Neuronal stem cell (in vitro differentiated cells): ENCODE measurements at regions not wholly inside any gene's neighbourhood (a gene's known extent, or its start where the extent isn't known, plus 50 kb on each side); places are given as distances from the start of the nearest gene placed in this dataset.
A peak's percentile ranks its signal among the peaks of the same experiment; 100 is the strongest.

ENCODE experiments used
- DNase-seq: peaks from one replicate; pipeline ENCODE4 v3.0.0-alpha.2; 2013; ENCODE audit warnings: low spot score
- H2AFZ ChIP-seq: one replicate; pipeline ENCODE4 v1.6.1; 2013; ENCODE audit warnings: mild to moderate bottlenecking, low read length, inconsistent platforms
- H2AK5ac ChIP-seq: 2 replicates; pipeline ENCODE4 v1.6.1; 2013; ENCODE audit warnings: low read depth, mild to moderate bottlenecking, inconsistent platforms, low read length, moderate library complexity, mixed read lengths
- H2BK120ac ChIP-seq: 2 replicates; pipeline ENCODE4 v1.6.1; 2013; ENCODE audit warnings: low read depth, mild to moderate bottlenecking, inconsistent platforms, low read length, moderate library complexity, mixed read lengths
- H2BK12ac ChIP-seq: one replicate; pipeline ENCODE4 v1.6.1; 2013; ENCODE audit warnings: low read length, inconsistent platforms
- H2BK15ac ChIP-seq: 2 replicates; pipeline ENCODE4 v1.6.1; 2013; ENCODE audit warnings: mild to moderate bottlenecking, low read length, inconsistent platforms, mixed read lengths
- H2BK5ac ChIP-seq: one replicate; pipeline ENCODE4 v1.6.1; 2013; ENCODE audit warnings: inconsistent platforms, mild to moderate bottlenecking, low read length, moderate library complexity
- H3K14ac ChIP-seq: one replicate; pipeline ENCODE4 v1.6.1; 2013; ENCODE audit warnings: low read length, inconsistent platforms
- H3K18ac ChIP-seq: 2 replicates; pipeline ENCODE4 v1.6.1; 2013; ENCODE audit warnings: low read length, inconsistent platforms
- H3K23ac ChIP-seq: 2 replicates; pipeline ENCODE4 v1.6.1; 2013; ENCODE audit warnings: low read depth, mild to moderate bottlenecking, mixed read lengths, low read length, inconsistent platforms; ENCODE audit not compliant: poor library complexity
- H3K27ac ChIP-seq: replicated peaks from 3 replicates; pipeline ENCODE4 v1.5.1; 2013; ENCODE audit warnings: low read length, inconsistent platforms
- H3K27me3 ChIP-seq, 3 experiments: 2 replicates each; pipeline ENCODE4 v1.6.1; 2013; ENCODE audit warnings: low read length in 3 of 3, mild to moderate bottlenecking in 2 of 3, inconsistent platforms in 1 of 3, low read depth in 1 of 3, mixed read lengths in 1 of 3, moderate library complexity in 1 of 3; ENCODE audit not compliant: control insufficient read depth in 3 of 3, insufficient read depth in 3 of 3
- H3K36me3 ChIP-seq, 2 donors: replicated peaks in 1 of 2; 2 replicates each; pipeline ENCODE4 v1.6.1; 2013; ENCODE audit warnings: low read length in 2 of 2; ENCODE audit not compliant: control insufficient read depth in 2 of 2, insufficient read depth in 2 of 2
- H3K4ac ChIP-seq: 2 replicates; pipeline ENCODE4 v1.6.1; 2013; ENCODE audit warnings: inconsistent platforms, mild to moderate bottlenecking, low read length, moderate library complexity
- H3K4me1 ChIP-seq, 2 donors: 1 replicate in 1 of 2; 2 replicates in 1 of 2; pipeline ENCODE4 v1.6.1; 2013; ENCODE audit warnings: low read length in 2 of 2, low read depth in 1 of 2; ENCODE audit not compliant: control insufficient read depth in 2 of 2, insufficient read depth in 1 of 2
- H3K4me2 ChIP-seq: one replicate; pipeline ENCODE4 v1.6.1; 2013; ENCODE audit warnings: mild to moderate bottlenecking, low read length, inconsistent platforms; ENCODE audit not compliant: insufficient read depth, poor library complexity, severe bottlenecking
- H3K4me3 ChIP-seq, 2 donors: 2 replicates each; pipeline ENCODE4 v1.5.1; 2013; ENCODE audit warnings: low read length in 2 of 2, mild to moderate bottlenecking in 2 of 2, inconsistent platforms in 1 of 2, moderate library complexity in 1 of 2
- H3K79me1 ChIP-seq: one replicate; pipeline ENCODE4 v1.6.1; 2013; ENCODE audit warnings: low read depth, mild to moderate bottlenecking, inconsistent platforms, low read length, moderate library complexity
- H3K9ac ChIP-seq: one replicate; pipeline ENCODE4 v1.6.1; 2013; ENCODE audit warnings: mild to moderate bottlenecking, low read depth, low read length, inconsistent platforms; ENCODE audit not compliant: poor library complexity
- H3K9me3 ChIP-seq, 2 donors: replicated peaks in 1 of 2; 2 replicates each; pipeline versions ENCODE3 to v1.6.1; 2013; ENCODE audit warnings: low read length in 2 of 2, mild to moderate bottlenecking in 2 of 2, inconsistent platforms in 1 of 2, low read depth in 1 of 2, mixed read lengths in 1 of 2, moderate library complexity in 1 of 2; ENCODE audit not compliant: control insufficient read depth in 2 of 2, insufficient read depth in 1 of 2
- H4K8ac ChIP-seq: one replicate; pipeline ENCODE4 v1.6.1; 2013; ENCODE audit warnings: low read depth, mild to moderate bottlenecking, inconsistent platforms, low read length, moderate library complexity
- H4K91ac ChIP-seq: one replicate; pipeline ENCODE4 v1.6.1; 2013; ENCODE audit warnings: low read length, low read depth, mild to moderate bottlenecking, inconsistent platforms; ENCODE audit not compliant: poor library complexity
- WGBS, 2 donors: extraction: QIAGEN DNeasy Blood & Tissue Kit; methylation state at CpG; one replicate each; pipeline ENCODE4 v1.1.7; 2013; ENCODE audit warnings: missing lambda C conversion rate in 2 of 2, mixed read lengths in 1 of 2; ENCODE audit not compliant: insufficient read length in 2 of 2, insufficient replicate concordance in 1 of 2; ENCODE audit errors: extremely low coverage in 2 of 2; 5-methylcytosine and 5-hydroxymethylcytosine counted together

GRCh38 chr12:107309020-107309419 is 215.7 kb upstream of the CRY1 start:
- Histone ChIP-seq H2AFZ (no peak overlapping the region), H2BK12ac (no peak overlapping the region), H3K4me1 (peaks cover 5 to 8% of the 10 kb centered on the region in 2 donors), H2BK5ac (no peak overlapping the region), H4K91ac (no peak overlapping the region), H3K4ac (no peak overlapping the region), H3K4me3 (no peak overlapping the region), H3K18ac (no peak overlapping the region), H3K27me3 (peaks cover 0 to 11% (median 0%) of the 10 kb centered on the region in 3 experiments), H2BK15ac (no peak overlapping the region), H3K36me3 (no peaks in the 10 kb centered on the region), H3K27ac (no peak overlapping the region), H3K9ac (no peak overlapping the region), H3K23ac (no peak overlapping the region), H3K79me1 (no peaks in the 10 kb centered on the region), H3K9me3 (peaks cover 0 to 3% of the 10 kb centered on the region in 2 donors), H4K8ac (no peak overlapping the region), H2AK5ac (no peak overlapping the region), H3K4me2 (no peak overlapping the region), H2BK120ac (no peak overlapping the region), H3K14ac (no peak overlapping the region)
- DNase-seq = no peak
- no CpG with 5 or more reads among the region's 4 CpGs for WGBS, 2 donors

- Histone ChIP-seq H3K9me3 (no peaks in the 10 kb centered on the region), H3K18ac (no peak overlapping the region), H3K79me1 (no peaks in the 10 kb centered on the region), H3K4ac (no peak overlapping the region), H2BK120ac (no peak overlapping the region), H3K4me1 (peaks cover 5 to 8% of the 10 kb centered on the region in 2 donors), H2BK5ac (no peak overlapping the region), H3K27ac (no peak overlapping the region), H2BK15ac (no peak overlapping the region), H2AK5ac (no peak overlapping the region), H3K4me3 (no peak overlapping the region), H3K9ac (no peak overlapping the region), H3K4me2 (no peak overlapping the region), H2AFZ (no peak overlapping the region), H3K27me3 (peaks cover 0 to 27% (median 0%) of the 10 kb centered on the region in 3 experiments), H4K8ac (no peak overlapping the region), H3K23ac (no peak overlapping the region), H3K36me3 (no peaks in the 10 kb centered on the region), H3K14ac (no peak overlapping the region), H2BK12ac (no peak overlapping the region), H4K91ac (no peak overlapping the region)
- no CpG with 5 or more reads among the region's 4 CpGs for WGBS, 2 donors
- DNase-seq = no peak
Observed at GRCh38 chr12:107310621-107311020, 217.3 kb upstream of the CRY1 start.

GRCh38 chr12:107311682-107312081 is 218.3 kb upstream of the CRY1 start:
- Histone ChIP-seq H2AFZ (no peak overlapping the region), H3K4me3 (no peak overlapping the region), H2BK5ac (no peak overlapping the region), H3K4ac (no peak overlapping the region), H3K79me1 (no peaks in the 10 kb centered on the region), H3K9ac (no peak overlapping the region), H4K8ac (no peak overlapping the region), H3K36me3 (no peaks in the 10 kb centered on the region), H3K27me3 (peaks cover 0 to 35% (median 0%) of the 10 kb centered on the region in 3 experiments), H3K23ac (no peak overlapping the region), H3K27ac (no peak overlapping the region), H2BK120ac (no peak overlapping the region), H2BK15ac (no peak overlapping the region), H3K4me2 (no peak overlapping the region), H3K9me3 (no peaks in the 10 kb centered on the region), H3K4me1 (peaks cover 0 to 3% of the 10 kb centered on the region in 2 donors), H4K91ac (no peak overlapping the region), H3K18ac (no peak overlapping the region), H2BK12ac (no peak overlapping the region), H3K14ac (no peak overlapping the region), H2AK5ac (no peak overlapping the region)
- no peak for DNase-seq
- WGBS, 2 donors = no CpG with 5 or more reads among the region's 5 CpGs

- no peak overlapping the region for H3K23ac ChIP-seq
Observed at GRCh38 chr12:107317751-107318555, 224.6 kb upstream of the CRY1 start.

More at GRCh38 chr12:107317751-107318555, 224.6 kb upstream of the CRY1 start:
- no CpG with 5 or more reads among the region's 58 CpGs for WGBS, 2 donors
- H3K4me2 ChIP-seq = peak overlapping the region; percentile 99
- no peak overlapping the region for H4K8ac ChIP-seq
- no peak overlapping the region for H3K14ac ChIP-seq
- no peak overlapping the region for H3K4ac ChIP-seq
- peaks cover 12% of the 10 kb centered on the region for H3K79me1 ChIP-seq
- peak overlapping the region; percentile 59 to 84 for H3K4me3 ChIP-seq
- H3K9ac ChIP-seq = peak overlapping the region; percentile 88
- peak overlapping the region; percentile 48 for H2BK5ac ChIP-seq
- peaks cover 4 to 7% of the 10 kb centered on the region in 2 donors for H3K4me1 ChIP-seq
- no peak overlapping the region for H2BK15ac ChIP-seq
- peak overlapping the region; percentile 94 for H3K18ac ChIP-seq
- no peaks in the 10 kb centered on the region for H3K36me3 ChIP-seq
- H2AK5ac ChIP-seq = no peak overlapping the region
- no peak overlapping the region for H4K91ac ChIP-seq
- peaks cover 0 to 2% of the 10 kb centered on the region in 2 donors for H3K9me3 ChIP-seq
- peak overlapping the region; percentile 92 for H2AFZ ChIP-seq
- no peak overlapping the region for H3K27ac ChIP-seq
- peaks cover 4 to 39% (median 32%) of the 10 kb centered on the region in 3 experiments for H3K27me3 ChIP-seq
- DNase-seq = peak; percentile 90
- H2BK120ac ChIP-seq = no peak overlapping the region
- H2BK12ac ChIP-seq = no peak overlapping the region
